ENCODE measurements at regions not wholly inside any gene's neighbourhood (a gene's known extent, or its start where the extent isn't known, plus 50 kb on each side); places are given as distances from the start of the nearest gene placed in this dataset.

- Histone ChIP-seq H3K9ac (ENCODE audit: low read length) (no peak overlapping the region), H3K27me3 (ENCODE audit: low read length) (no peaks in the 10 kb centered on the region), H3K36me3 (ENCODE audit: low read length) (no peaks in the 10 kb centered on the region), H3K4me3 (ENCODE audit: insufficient read depth, low read length, poor library complexity, severe bottlenecking) (no peak overlapping the region), H3K9me2 (replicated peaks; ENCODE audit: insufficient read depth, low read length) (no peaks in the 10 kb centered on the region), H2AFZ (ENCODE audit: low read depth, low read length, severe bottlenecking) (no peak overlapping the region), H3K9me3 (ENCODE audit: insufficient read depth, low read length) (no peaks in the 10 kb centered on the region), H3F3A (ENCODE audit: insufficient read depth) (no peaks in the 10 kb centered on the region), H3K27ac (ENCODE audit: low read depth, low read length) (no peak overlapping the region), H3K79me2 (ENCODE audit: insufficient read depth, low read length) (no peaks in the 10 kb centered on the region), H3K4me2 (ENCODE audit: low read depth, low read length, poor library complexity, severe bottlenecking) (no peak overlapping the region), H4K20me1 (ENCODE audit: low read depth, low read length) (no peaks in the 10 kb centered on the region)
- TF ChIP-seq, protein P1, sequence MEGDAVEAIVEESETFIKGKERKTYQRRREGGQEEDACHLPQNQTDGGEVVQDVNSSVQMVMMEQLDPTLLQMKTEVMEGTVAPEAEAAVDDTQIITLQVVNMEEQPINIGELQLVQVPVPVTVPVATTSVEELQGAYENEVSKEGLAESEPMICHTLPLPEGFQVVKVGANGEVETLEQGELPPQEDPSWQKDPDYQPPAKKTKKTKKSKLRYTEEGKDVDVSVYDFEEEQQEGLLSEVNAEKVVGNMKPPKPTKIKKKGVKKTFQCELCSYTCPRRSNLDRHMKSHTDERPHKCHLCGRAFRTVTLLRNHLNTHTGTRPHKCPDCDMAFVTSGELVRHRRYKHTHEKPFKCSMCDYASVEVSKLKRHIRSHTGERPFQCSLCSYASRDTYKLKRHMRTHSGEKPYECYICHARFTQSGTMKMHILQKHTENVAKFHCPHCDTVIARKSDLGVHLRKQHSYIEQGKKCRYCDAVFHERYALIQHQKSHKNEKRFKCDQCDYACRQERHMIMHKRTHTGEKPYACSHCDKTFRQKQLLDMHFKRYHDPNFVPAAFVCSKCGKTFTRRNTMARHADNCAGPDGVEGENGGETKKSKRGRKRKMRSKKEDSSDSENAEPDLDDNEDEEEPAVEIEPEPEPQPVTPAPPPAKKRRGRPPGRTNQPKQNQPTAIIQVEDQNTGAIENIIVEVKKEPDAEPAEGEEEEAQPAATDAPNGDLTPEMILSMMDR (IDR thresholded peaks at IDR 0.05; ENCODE audit: insufficient read depth, low read length, poor library complexity, severe bottlenecking), result no peak
- no peak for TF ChIP-seq EZH2phosphoT487 (conservative IDR thresholded peaks at IDR 0.05; ENCODE audit: low read length)
These were observed 706.8 kb upstream of the MBL2 start for GRCh38 chr10:53479365-53479764.

GRCh38 chr10:53477313-53477675, 704.7 kb upstream of the MBL2 start:
- Histone ChIP-seq H3K27ac (ENCODE audit: low read depth, low read length) (no peak overlapping the region), H2AFZ (ENCODE audit: low read depth, low read length, severe bottlenecking) (no peak overlapping the region), H3K4me2 (ENCODE audit: low read depth, low read length, poor library complexity, severe bottlenecking) (no peak overlapping the region), H3K9me2 (replicated peaks; ENCODE audit: insufficient read depth, low read length) (no peaks in the 10 kb centered on the region), H3K27me3 (ENCODE audit: low read length) (no peaks in the 10 kb centered on the region), H3K4me3 (ENCODE audit: insufficient read depth, low read length, poor library complexity, severe bottlenecking) (no peak overlapping the region), H3K9ac (ENCODE audit: low read length) (no peak overlapping the region), H3F3A (ENCODE audit: insufficient read depth) (no peaks in the 10 kb centered on the region), H3K79me2 (ENCODE audit: insufficient read depth, low read length) (no peaks in the 10 kb centered on the region), H3K9me3 (ENCODE audit: insufficient read depth, low read length) (no peaks in the 10 kb centered on the region), H4K20me1 (ENCODE audit: low read depth, low read length) (no peaks in the 10 kb centered on the region), H3K36me3 (ENCODE audit: low read length) (no peaks in the 10 kb centered on the region)
- TF ChIP-seq EZH2phosphoT487 (conservative IDR thresholded peaks at IDR 0.05; ENCODE audit: low read length), result no peak
- TF ChIP-seq, protein P1 (IDR thresholded peaks at IDR 0.05; ENCODE audit: insufficient read depth, low read length, poor library complexity, severe bottlenecking), result no peak

DNA sequence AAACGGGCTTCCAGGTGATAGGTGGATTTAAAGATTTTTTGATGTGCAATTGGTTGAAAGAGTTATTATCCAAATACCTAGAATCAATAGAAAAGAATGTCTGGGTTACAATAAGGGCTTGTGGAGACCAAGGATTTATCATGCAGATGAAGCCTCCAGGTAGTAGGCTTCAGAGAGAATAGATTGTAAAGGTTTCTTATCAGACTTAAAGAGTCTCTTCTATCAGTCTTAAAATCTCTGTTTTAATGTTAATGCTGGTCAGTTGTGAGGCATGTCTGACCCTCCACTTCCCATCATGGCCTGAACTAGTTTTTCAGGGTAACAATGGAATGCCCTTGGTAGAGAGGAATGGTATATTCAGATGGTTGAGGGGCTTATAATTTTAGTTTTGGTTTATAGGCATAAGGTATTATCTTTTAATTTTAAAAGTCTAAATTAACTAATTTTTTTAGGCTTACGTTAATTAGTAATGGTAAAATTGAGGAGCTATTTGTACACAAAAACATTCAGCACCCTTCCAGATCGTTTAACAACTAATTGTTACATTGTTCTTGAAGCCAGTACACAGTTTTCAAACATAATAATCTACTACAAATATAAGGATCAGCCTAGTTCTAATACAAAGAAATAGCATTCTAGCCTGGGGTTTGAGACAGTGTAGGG, 704.2 kb upstream of the MBL2 start:
- Histone ChIP-seq H3K4me2 (ENCODE audit: low read depth, low read length, poor library complexity, severe bottlenecking) (no peak overlapping the region), H3K79me2 (ENCODE audit: insufficient read depth, low read length) (no peaks in the 10 kb centered on the region), H3K36me3 (ENCODE audit: low read length) (no peaks in the 10 kb centered on the region), H3K27me3 (ENCODE audit: low read length) (no peaks in the 10 kb centered on the region), H2AFZ (ENCODE audit: low read depth, low read length, severe bottlenecking) (no peak overlapping the region), H3K9ac (ENCODE audit: low read length) (no peak overlapping the region), H3K9me2 (replicated peaks; ENCODE audit: insufficient read depth, low read length) (no peaks in the 10 kb centered on the region), H3K4me3 (ENCODE audit: insufficient read depth, low read length, poor library complexity, severe bottlenecking) (no peak overlapping the region), H3K27ac (ENCODE audit: low read depth, low read length) (no peak overlapping the region), H4K20me1 (ENCODE audit: low read depth, low read length) (no peaks in the 10 kb centered on the region), H3K9me3 (ENCODE audit: insufficient read depth, low read length) (no peaks in the 10 kb centered on the region), H3F3A (ENCODE audit: insufficient read depth) (no peaks in the 10 kb centered on the region)
- TF ChIP-seq EZH2phosphoT487 (conservative IDR thresholded peaks at IDR 0.05; ENCODE audit: low read length), result no peak
- TF ChIP-seq, protein P1 (IDR thresholded peaks at IDR 0.05; ENCODE audit: insufficient read depth, low read length, poor library complexity, severe bottlenecking), result no peak

Measured in SU-DHL-6 (cell line).